GM13977 (cell line): ENCODE measurements at regions not wholly inside any gene's neighbourhood (a gene's known extent, or its start where the extent isn't known, plus 50 kb on each side); places are given as distances from the start of the nearest gene placed in this dataset.

Experiments used
- DNase-seq: peaks from one replicate; pipeline ENCODE4 v3.0.0; 2012; ENCODE audit warnings: low spot score
- CTCF ChIP-seq: IDR thresholded peaks from 2 replicates; pipeline ENCODE4 v1.5.1; 2012; ENCODE audit warnings: mild to moderate bottlenecking, control low read depth; ENCODE audit not compliant: insufficient read depth; ENCODE audit errors: extremely low read depth, missing control alignments
- in situ Hi-C: fragments of 300-500 bp; cut with MboI; formaldehyde crosslinking; loops from one replicate; pipeline ENCODE4 v1.12.0; 2022; ENCODE audit warnings: low sequenced_read_pairs, low pct_unique_long_range_greater_than_20kb, mixed read lengths, inconsistent platforms; ENCODE audit not compliant: unreplicated experiment

GRCh38 chr10:26952094-26952493, 91.3 kb upstream of the ABI1 start:
- no peak for DNase-seq
- no peak for TF ChIP-seq CTCF
- in situ Hi-C loops: no loop called here

DNA sequence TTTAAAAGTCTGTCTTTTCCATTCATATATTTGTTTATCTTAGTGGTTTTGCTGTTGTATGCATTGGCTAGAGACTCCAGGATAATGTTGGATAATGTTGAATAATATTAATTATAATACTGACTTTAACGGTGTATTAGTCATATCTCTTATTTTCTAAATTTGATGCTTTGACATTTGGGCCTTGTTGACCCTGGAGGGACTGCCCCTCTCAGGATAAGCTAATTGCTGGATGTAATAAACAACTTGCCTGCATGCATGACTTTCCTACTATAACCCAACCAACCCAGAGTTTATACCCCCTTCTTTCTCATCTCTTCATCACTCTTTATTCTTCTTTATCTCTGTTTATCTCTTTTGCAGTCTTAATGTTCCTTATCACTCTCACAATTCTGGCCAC, 90.9 kb upstream of the ABI1 start:
- in situ Hi-C loops: no loop called here
- no peak for TF ChIP-seq CTCF
- no peak for DNase-seq

DNA sequence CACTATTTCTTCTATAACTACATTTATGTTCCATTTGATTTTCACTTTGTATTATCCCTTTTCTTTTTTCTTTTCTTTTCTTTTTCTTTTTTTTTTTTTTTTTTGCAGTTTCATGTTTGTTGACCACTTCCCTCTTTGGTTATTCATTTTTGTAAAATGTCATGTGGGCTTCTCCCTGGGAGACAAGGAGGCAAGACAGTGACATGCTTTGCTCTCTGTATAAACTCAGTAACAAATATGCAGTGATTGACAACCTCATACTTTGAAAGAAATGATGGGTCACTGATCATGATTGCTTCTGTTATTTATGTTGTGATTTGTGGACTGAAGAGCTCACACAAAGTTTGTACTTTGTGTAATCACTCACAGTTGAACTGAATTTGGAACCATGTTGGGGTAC, 90.2 kb upstream of the ABI1 start:
- in situ Hi-C loops: no loop called here
- TF ChIP-seq CTCF: no peak
- no peak for DNase-seq

- no peak for DNase-seq
- in situ Hi-C loops: no loop called here
- no peak for TF ChIP-seq CTCF
Observed at GRCh38 chr10:26946102-26946811, 85.5 kb upstream of the ABI1 start.

DNA sequence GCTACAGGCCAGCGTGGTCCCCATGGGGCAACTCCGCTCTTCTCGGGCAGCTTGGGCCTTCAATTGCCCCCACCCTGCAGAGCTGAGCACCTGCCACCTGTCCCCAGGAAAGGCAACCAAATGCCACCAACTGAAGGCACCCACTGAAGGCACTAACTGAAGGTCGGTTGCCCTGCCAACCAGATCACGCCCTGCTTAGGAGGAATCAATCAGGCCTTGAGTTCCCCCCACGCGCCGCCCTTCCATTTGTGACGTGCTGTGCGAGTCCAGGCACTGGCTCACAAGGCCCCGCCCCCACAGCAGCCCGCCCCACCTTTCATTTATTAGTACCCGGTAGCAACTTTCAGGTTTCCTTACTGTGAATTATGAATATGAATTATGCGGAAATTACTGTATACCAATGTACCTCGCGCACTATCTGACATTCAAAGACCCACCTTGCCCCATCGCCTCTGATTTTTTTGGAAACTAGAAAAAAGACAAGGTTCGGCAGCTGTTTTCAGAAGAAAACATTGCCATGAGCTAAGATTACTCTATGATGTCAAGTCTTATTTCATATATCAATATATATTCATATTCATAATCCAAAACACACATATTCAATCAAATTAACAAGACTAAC, 83.6 kb upstream of the ABI1 start:
- DNase-seq: no peak
- TF ChIP-seq CTCF: no peak
- in situ Hi-C loops: no loop called here

DNA sequence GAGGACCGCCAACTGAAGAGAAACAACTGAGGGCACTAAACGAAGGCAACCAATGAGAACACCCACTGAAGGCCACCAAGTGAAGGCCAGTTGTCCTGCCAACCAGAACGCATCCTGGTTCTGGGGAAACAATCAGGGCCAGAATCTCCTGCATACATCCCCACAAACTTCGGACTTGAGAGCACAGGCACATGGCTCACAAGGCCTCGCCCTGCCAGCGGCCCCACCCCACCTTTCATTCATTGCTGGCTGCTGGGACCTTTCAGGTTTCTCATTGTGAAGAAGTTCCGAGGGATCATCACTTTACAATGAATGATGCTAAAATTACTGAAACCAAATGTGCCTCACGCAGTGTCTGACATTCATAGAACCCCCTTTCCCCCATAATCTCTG, 79.2 kb upstream of the ABI1 start:
- in situ Hi-C loops: no loop called here
- DNase-seq: no peak
- no peak for TF ChIP-seq CTCF
